K562 (cell line): ENCODE measurements at regions not wholly inside any gene's neighbourhood (a gene's known extent, or its start where the extent isn't known, plus 50 kb on each side); places are given as distances from the start of the nearest gene placed in this dataset.

Experiments used
- ARID2 ChIP-seq: fragments of 450-650 bp; IDR thresholded peaks from 2 replicates; pipeline ENCODE4 v1.6.1; 2017; ENCODE audit warnings: antibody characterized with exemption, mild to moderate bottlenecking
- NFE2 ChIP-seq: IDR thresholded peaks from 2 replicates; pipeline ENCODE4 v1.6.1; 2014; ENCODE audit warnings: antibody characterized with exemption, low read depth
- RAD21 ChIP-seq, 2 experiments: fragments of 250-450 bp in 1 of 2; fragments of 450-650 bp in 1 of 2; sonication (Bioruptor Pico) in 1 of 2; formaldehyde crosslinking in 1 of 2; IDR thresholded peaks in 1 of 2; conservative IDR thresholded peaks in 1 of 2; 2 replicates each; pipeline versions ENCODE4 v1.4.0 to v1.8.0; 2020 to 2022; ENCODE audit warnings: mild to moderate bottlenecking in 2 of 2, moderate library complexity in 1 of 2
- SMC3 ChIP-seq: conservative IDR thresholded peaks from 2 replicates; pipeline ENCODE4 v1.6.1; 2011; ENCODE audit warnings: low read depth, low read length, improper control_type of control experiment; ENCODE audit not compliant: insufficient read depth
- TF ChIP-seq, protein P1 (sequence below), 2 experiments: IDR thresholded peaks; 2 replicates each; pipeline ENCODE4 v1.6.1; 2012; ENCODE audit warnings: improper control_type of control experiment in 2 of 2, low read depth in 2 of 2, low read length in 2 of 2, borderline replicate concordance in 1 of 2
- TF ChIP-seq, protein P2 (sequence below): fragments of 450-650 bp; formaldehyde crosslinking; IDR thresholded peaks from 2 replicates; pipeline ENCODE4 v1.4.0; 2020; ENCODE audit warnings: mild to moderate bottlenecking, moderate library complexity
- TF ChIP-seq, protein P3 (sequence below), 2 experiments: fragments of 450-650 bp; formaldehyde crosslinking in 1 of 2; IDR thresholded peaks; 2 replicates each; pipeline versions ENCODE4 v1.4.0 to v1.6.1; 2014 to 2020; ENCODE audit warnings: mild to moderate bottlenecking in 2 of 2, borderline replicate concordance in 1 of 2, low read depth in 1 of 2
- TF ChIP-seq, protein P4 (sequence below): fragments of 250-450 bp; sonication (Bioruptor Pico); IDR thresholded peaks from 2 replicates; pipeline ENCODE4 v1.8.0; 2022; ENCODE audit warnings: inconsistent platforms
- TF ChIP-seq, protein P5 (sequence below): fragments of 250-450 bp; sonication (Bioruptor Pico); IDR thresholded peaks from 2 replicates; pipeline ENCODE4 v1.5.0; 2021; ENCODE audit warnings: mild to moderate bottlenecking, moderate library complexity

DNA sequence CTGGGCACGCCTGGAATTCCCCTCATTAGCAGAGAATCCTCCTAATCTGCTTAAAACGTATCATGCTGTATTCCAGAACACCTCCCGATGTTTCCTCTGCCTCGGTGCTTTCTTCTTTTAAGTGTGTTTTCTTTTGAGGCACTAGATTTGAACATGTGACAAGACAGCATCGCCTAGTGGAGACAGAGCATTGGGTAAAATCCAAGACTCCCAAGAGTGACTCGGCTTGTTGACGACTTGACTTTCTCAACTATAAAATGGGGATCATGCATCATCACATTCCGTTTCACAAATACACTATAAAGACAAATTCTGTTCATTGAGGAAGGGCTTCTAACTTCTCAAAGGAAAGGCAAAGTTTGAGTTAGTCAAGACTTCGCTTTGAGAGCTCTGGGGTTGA is 105.6 kb upstream of the RNF32 start (continued):
- TF ChIP-seq, protein P1, sequence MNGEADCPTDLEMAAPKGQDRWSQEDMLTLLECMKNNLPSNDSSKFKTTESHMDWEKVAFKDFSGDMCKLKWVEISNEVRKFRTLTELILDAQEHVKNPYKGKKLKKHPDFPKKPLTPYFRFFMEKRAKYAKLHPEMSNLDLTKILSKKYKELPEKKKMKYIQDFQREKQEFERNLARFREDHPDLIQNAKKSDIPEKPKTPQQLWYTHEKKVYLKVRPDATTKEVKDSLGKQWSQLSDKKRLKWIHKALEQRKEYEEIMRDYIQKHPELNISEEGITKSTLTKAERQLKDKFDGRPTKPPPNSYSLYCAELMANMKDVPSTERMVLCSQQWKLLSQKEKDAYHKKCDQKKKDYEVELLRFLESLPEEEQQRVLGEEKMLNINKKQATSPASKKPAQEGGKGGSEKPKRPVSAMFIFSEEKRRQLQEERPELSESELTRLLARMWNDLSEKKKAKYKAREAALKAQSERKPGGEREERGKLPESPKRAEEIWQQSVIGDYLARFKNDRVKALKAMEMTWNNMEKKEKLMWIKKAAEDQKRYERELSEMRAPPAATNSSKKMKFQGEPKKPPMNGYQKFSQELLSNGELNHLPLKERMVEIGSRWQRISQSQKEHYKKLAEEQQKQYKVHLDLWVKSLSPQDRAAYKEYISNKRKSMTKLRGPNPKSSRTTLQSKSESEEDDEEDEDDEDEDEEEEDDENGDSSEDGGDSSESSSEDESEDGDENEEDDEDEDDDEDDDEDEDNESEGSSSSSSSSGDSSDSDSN (IDR thresholded peaks at IDR 0.05; ENCODE audit: borderline replicate concordance in 1 of 2, low read depth in 2 of 2, low read length in 2 of 2), result no peak
- TF ChIP-seq SMC3 (no peak), RAD21 (CRISPR knock-in tag; conservative IDR thresholded peaks at IDR 0.05 in 1 of 2, IDR thresholded peaks at IDR 0.05 in 1 of 2) (peak in 1 of 2 experiments; percentile 42; a peak in 2 of 4 replicates), NFE2 (peak; percentile 67), ARID2 (no peak)
- TF ChIP-seq, protein P2, sequence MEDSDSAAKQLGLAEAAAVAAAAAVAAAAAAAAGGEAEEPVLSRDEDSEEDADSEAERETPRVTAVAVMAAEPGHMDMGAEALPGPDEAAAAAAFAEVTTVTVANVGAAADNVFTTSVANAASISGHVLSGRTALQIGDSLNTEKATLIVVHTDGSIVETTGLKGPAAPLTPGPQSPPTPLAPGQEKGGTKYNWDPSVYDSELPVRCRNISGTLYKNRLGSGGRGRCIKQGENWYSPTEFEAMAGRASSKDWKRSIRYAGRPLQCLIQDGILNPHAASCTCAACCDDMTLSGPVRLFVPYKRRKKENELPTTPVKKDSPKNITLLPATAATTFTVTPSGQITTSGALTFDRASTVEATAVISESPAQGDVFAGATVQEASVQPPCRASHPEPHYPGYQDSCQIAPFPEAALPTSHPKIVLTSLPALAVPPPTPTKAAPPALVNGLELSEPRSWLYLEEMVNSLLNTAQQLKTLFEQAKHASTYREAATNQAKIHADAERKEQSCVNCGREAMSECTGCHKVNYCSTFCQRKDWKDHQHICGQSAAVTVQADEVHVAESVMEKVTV (CRISPR knock-in tag), result no peak
- TF ChIP-seq, protein P3, sequence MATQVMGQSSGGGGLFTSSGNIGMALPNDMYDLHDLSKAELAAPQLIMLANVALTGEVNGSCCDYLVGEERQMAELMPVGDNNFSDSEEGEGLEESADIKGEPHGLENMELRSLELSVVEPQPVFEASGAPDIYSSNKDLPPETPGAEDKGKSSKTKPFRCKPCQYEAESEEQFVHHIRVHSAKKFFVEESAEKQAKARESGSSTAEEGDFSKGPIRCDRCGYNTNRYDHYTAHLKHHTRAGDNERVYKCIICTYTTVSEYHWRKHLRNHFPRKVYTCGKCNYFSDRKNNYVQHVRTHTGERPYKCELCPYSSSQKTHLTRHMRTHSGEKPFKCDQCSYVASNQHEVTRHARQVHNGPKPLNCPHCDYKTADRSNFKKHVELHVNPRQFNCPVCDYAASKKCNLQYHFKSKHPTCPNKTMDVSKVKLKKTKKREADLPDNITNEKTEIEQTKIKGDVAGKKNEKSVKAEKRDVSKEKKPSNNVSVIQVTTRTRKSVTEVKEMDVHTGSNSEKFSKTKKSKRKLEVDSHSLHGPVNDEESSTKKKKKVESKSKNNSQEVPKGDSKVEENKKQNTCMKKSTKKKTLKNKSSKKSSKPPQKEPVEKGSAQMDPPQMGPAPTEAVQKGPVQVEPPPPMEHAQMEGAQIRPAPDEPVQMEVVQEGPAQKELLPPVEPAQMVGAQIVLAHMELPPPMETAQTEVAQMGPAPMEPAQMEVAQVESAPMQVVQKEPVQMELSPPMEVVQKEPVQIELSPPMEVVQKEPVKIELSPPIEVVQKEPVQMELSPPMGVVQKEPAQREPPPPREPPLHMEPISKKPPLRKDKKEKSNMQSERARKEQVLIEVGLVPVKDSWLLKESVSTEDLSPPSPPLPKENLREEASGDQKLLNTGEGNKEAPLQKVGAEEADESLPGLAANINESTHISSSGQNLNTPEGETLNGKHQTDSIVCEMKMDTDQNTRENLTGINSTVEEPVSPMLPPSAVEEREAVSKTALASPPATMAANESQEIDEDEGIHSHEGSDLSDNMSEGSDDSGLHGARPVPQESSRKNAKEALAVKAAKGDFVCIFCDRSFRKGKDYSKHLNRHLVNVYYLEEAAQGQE (IDR thresholded peaks at IDR 0.05; ENCODE audit: borderline replicate concordance), result peak; percentile 12; the same call in 1 of the 2 replicates
- TF ChIP-seq, protein P3 (CRISPR knock-in tag; IDR thresholded peaks at IDR 0.05; ENCODE audit: low read depth), result no peak
- TF ChIP-seq, protein P4, sequence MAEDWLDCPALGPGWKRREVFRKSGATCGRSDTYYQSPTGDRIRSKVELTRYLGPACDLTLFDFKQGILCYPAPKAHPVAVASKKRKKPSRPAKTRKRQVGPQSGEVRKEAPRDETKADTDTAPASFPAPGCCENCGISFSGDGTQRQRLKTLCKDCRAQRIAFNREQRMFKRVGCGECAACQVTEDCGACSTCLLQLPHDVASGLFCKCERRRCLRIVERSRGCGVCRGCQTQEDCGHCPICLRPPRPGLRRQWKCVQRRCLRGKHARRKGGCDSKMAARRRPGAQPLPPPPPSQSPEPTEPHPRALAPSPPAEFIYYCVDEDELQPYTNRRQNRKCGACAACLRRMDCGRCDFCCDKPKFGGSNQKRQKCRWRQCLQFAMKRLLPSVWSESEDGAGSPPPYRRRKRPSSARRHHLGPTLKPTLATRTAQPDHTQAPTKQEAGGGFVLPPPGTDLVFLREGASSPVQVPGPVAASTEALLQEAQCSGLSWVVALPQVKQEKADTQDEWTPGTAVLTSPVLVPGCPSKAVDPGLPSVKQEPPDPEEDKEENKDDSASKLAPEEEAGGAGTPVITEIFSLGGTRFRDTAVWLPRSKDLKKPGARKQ, result no peak
- TF ChIP-seq, protein P5, sequence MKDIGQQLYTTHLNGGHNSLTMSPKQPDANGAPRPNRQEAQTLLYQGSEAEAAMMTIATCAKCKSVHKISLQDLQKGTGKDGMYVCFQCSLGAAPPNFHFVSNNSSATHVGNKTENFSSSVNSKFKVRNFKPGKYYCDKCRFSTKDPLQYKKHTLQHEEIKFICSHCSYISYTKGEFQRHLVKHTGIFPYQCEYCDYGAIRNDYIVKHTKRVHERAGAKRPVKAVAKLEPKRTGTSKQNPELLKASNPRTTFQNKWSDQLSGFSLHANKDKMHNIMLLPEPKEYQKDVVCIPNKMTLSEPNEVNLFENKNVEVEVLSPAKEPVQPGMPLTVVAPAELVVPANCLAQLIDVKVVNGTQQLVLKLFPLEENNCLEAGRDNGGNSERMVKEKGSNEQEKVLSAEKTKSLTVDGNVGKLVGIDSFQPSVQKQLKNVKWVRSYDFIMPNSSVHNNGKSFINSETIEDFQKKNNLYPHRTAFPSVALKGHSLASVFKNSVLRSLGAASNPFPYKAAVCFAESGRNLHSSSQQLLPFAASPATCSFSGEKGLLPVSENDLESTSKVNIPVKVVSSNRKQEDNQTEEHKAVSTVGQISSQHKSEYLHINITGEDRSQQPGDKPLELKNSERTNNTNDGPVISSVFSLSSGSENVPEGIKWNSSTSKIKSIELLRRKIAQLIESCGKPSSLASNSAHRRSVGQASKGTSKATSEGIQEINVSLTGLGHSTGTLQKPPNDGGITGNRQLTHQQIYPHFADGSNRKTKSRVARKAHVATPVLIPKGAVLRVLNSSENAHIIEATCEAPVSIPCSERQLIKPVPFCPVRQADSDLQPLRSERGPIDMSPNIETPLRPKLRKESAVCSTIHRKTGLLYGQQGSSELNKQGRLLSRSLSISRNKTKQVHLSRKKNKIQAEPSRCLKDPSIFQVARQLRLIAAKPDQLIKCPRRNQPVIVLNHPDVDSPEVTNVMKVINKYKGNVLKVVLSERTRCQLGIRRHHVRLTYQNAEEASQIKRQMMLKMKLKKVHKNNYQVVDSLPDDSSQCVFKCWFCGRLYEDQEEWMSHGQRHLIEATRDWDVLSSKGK, result no peak
